B cell (primary cell): ENCODE measurements at regions not wholly inside any gene's neighbourhood (a gene's known extent, or its start where the extent isn't known, plus 50 kb on each side); places are given as distances from the start of the nearest gene placed in this dataset.

Source experiments
- ATAC-seq: fragments of 200-7000 bp; cut with Tn5 transposase; one replicate; pipeline ENCODE4 v1.10.0; 2021; ENCODE audit warnings: low read depth, mild to moderate bottlenecking, moderate number of reproducible peaks, moderate library complexity
- CTCF ChIA-PET: fragments of 350-600 bp; sonication (Branson Sonifier 250); formaldehyde crosslinking; loops from one replicate; lab custom pipeline; 2021; ENCODE audit warnings: antibody characterized with exemption, inconsistent platforms; lab: Charles Lee
- POLR2A ChIA-PET: fragments of 350-600 bp; sonication (Branson Sonifier 250); formaldehyde crosslinking; loops from one replicate; lab custom pipeline; 2021; ENCODE audit warnings: antibody characterized with exemption; lab: Charles Lee
- DNase-seq: peaks from one replicate; pipeline ENCODE4 v3.0.0; 2013
- H2AFZ ChIP-seq: 2 replicates; pipeline ENCODE4 v1.6.1; 2012; ENCODE audit warnings: mild to moderate bottlenecking, low read depth, low read length; ENCODE audit not compliant: insufficient read depth, poor library complexity, severe bottlenecking
- H3K27ac ChIP-seq, 2 donors: 1 replicate in 1 of 2; 2 replicates in 1 of 2; pipeline ENCODE4 v1.5.1; 2012 to 2013; ENCODE audit warnings: low read length in 2 of 2, mild to moderate bottlenecking in 2 of 2, moderate library complexity in 1 of 2
- H3K27me3 ChIP-seq, 4 experiments: fragments of 200-600 bp in 1 of 4; sonication (generic) in 1 of 4; replicated peaks in 1 of 4; 1 replicate in 2 of 4; 2 replicates in 2 of 4; pipeline versions ENCODE4 v1.6.1 to v1.7.0; 2013 to 2016; ENCODE audit warnings: low read length in 3 of 4, mild to moderate bottlenecking in 2 of 4, mixed read lengths in 1 of 4, moderate library complexity in 1 of 4; ENCODE audit not compliant: insufficient read depth in 4 of 4, control insufficient read depth in 3 of 4; ENCODE audit errors: control extremely low read depth in 1 of 4
- H3K36me3 ChIP-seq, 2 experiments: replicated peaks in 1 of 2; 1 replicate in 1 of 2; 2 replicates in 1 of 2; pipeline versions ENCODE4 v1.6.1 to v1.7.1; 2013; ENCODE audit warnings: low read length in 1 of 2; ENCODE audit not compliant: insufficient read depth in 2 of 2, control insufficient read depth in 1 of 2; ENCODE audit errors: control extremely low read depth in 1 of 2, extremely low read depth in 1 of 2
- H3K4me1 ChIP-seq, 2 donors: fragments of 200-600 bp in 1 of 2; sonication (generic) in 1 of 2; 1 replicate in 1 of 2; 2 replicates in 1 of 2; pipeline versions ENCODE4 v1.5.1 to v1.6.1; 2013 to 2017; ENCODE audit warnings: low read length in 2 of 2; ENCODE audit not compliant: control insufficient read depth in 2 of 2, insufficient read depth in 2 of 2
- H3K4me2 ChIP-seq: replicated peaks from 2 replicates; pipeline ENCODE3; 2012; ENCODE audit warnings: mild to moderate bottlenecking, low read depth, low read length; ENCODE audit not compliant: poor library complexity, severe bottlenecking
- H3K4me3 ChIP-seq, 5 experiments: fragments of 200-600 bp in 1 of 5; sonication (generic) in 1 of 5; 1 replicate in 3 of 5; 2 replicates in 2 of 5; pipeline versions ENCODE4 v1.5.1 to v1.7.0; 2011 to 2016; ENCODE audit warnings: low read length in 4 of 5, mild to moderate bottlenecking in 4 of 5, low read depth in 2 of 5, control low read depth in 1 of 5, moderate library complexity in 1 of 5; ENCODE audit not compliant: insufficient read depth in 1 of 5; ENCODE audit errors: control extremely low read depth in 1 of 5, extremely low read depth in 1 of 5
- H3K79me2 ChIP-seq: fragments of 200-600 bp; sonication (generic); one replicate; pipeline ENCODE4 v1.6.0; 2016; ENCODE audit warnings: low read length; ENCODE audit not compliant: control insufficient read depth, insufficient read depth
- H3K9ac ChIP-seq: fragments of 200-600 bp; sonication (generic); 2 replicates; pipeline ENCODE4 v1.6.1; 2017; ENCODE audit warnings: mild to moderate bottlenecking, low read length, moderate library complexity
- H3K9me3 ChIP-seq, 3 donors: one replicate each; pipeline versions ENCODE4 v1.6.1 to v1.7.1; 2013; ENCODE audit warnings: low read length in 2 of 3; ENCODE audit not compliant: control insufficient read depth in 2 of 3, insufficient read depth in 1 of 3; ENCODE audit errors: control extremely low read depth in 1 of 3
- H4K20me1 ChIP-seq: 2 replicates; pipeline ENCODE4 v1.6.0; 2012; ENCODE audit warnings: mild to moderate bottlenecking, low read length; ENCODE audit not compliant: insufficient read depth, control insufficient read depth, poor library complexity, severe bottlenecking
- H3K27ac Mint-ChIP-seq: one replicate; pipeline ENCODE4 v1.8.0; 2021; ENCODE audit warnings: mixed read lengths
- H3K27me3 Mint-ChIP-seq: one replicate; pipeline ENCODE4 v1.8.0; 2021; ENCODE audit warnings: mixed read lengths
- H3K4me1 Mint-ChIP-seq: one replicate; pipeline ENCODE4 v1.8.0; 2021; ENCODE audit warnings: mixed read lengths
- H3K4me3 Mint-ChIP-seq: one replicate; pipeline ENCODE4 v1.8.0; 2021; ENCODE audit warnings: mixed read lengths
- H3K9me3 Mint-ChIP-seq: one replicate; pipeline ENCODE4 v1.8.0; 2022; ENCODE audit warnings: mixed read lengths; ENCODE audit not compliant: insufficient read depth
- CTCF ChIP-seq: fragments of 200-600 bp; IDR thresholded peaks from one replicate; pipeline ENCODE4 v1.8.0; 2022; ENCODE audit warnings: antibody characterized with exemption, mild to moderate bottlenecking
- EZH2 ChIP-seq: IDR thresholded peaks from 2 replicates; pipeline ENCODE4 v1.6.1; 2012; ENCODE audit warnings: borderline replicate concordance, low read depth, mild to moderate bottlenecking, moderate library complexity, low read length; ENCODE audit not compliant: insufficient read depth, poor library complexity, severe bottlenecking
- WGBS: methylation state at CpG from one replicate; pipeline ENCODE4 v1.1.5; 2013; ENCODE audit warnings: missing lambda C conversion rate; ENCODE audit not compliant: insufficient coverage; 5-methylcytosine and 5-hydroxymethylcytosine counted together
- intact Hi-C: fragments of 100-400 bp; cut with micrococcal nuclease; formaldehyde crosslinking; loops from one replicate; pipeline ENCODE4 v1.10.0; 2022

DNA sequence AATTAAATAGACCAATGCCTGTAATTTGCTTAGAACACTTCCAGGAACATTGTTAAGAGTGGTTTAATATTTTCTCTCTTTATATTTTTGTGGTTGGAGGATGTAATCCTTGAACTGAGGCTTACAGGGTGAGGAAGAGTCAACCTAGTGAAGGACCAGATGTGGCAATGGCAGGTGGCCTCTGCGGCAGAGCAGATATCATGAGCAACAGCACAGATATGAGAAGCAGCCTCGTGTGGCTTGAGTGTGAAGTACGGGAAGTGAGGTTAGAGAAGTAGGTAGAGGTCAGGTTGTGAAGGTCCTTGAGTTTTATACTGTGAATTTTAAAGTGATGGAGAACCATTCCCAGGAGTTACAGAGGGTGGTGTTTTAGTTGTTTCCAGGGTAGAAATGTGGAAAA lies 417.6 kb upstream of the SUCLG2 start:
- no peak overlapping the region for H3K4me3 Mint-ChIP-seq
- H4K20me1 ChIP-seq, result no peaks in the 10 kb centered on the region
- H3K27ac ChIP-seq, result no peak overlapping the region
- 73% methylated on average over 3 of the region's 3 CpGs for whole genome bisulfite sequencing
- peaks cover 8% of the 10 kb centered on the region for H3K9me3 Mint-ChIP-seq
- ATAC-seq (no peak), DNase-seq (no peak)
- no peaks in the 10 kb centered on the region for H3K27me3 Mint-ChIP-seq
- no peak overlapping the region for H3K9ac ChIP-seq
- ChIA-PET POLR2A (no interaction called here), CTCF (no interaction called here)
- H3K4me2 ChIP-seq, result no peak overlapping the region
- H2AFZ ChIP-seq, result no peak overlapping the region
- no peak overlapping the region for H3K4me3 ChIP-seq
- no peaks in the 10 kb centered on the region for H3K4me1 ChIP-seq
- intact Hi-C loops, result no loop called here
- no peaks in the 10 kb centered on the region for H3K4me1 Mint-ChIP-seq
- peaks cover 0 to 14% (median 1%) of the 10 kb centered on the region in 3 donors for H3K9me3 ChIP-seq
- H3K79me2 ChIP-seq, result no peaks in the 10 kb centered on the region
- H3K27me3 ChIP-seq, result no peaks in the 10 kb centered on the region
- no peak for TF ChIP-seq EZH2
- H3K36me3 ChIP-seq, result no peaks in the 10 kb centered on the region
- no peak overlapping the region for H3K27ac Mint-ChIP-seq

DNA sequence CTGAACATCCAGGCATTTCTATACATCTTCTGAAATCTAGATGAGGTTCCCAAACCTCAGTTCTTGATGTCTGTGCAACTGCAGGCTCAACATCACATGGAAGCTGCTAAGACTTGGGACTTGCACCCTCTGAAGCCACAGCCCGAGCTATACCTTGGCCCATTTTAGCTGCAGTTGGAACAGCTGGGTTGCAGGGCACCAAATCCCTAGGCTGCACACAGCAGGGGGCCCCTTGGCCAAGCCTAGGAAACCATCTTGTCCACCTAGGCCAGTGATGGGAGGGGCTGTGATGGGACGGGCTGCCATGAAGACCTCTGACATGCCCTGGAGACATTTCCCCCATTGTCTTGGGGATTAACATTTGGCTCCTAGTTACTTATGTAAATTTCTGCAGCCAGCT lies 415.8 kb upstream of the SUCLG2 start:
- no peaks in the 10 kb centered on the region for H3K79me2 ChIP-seq
- Mint-ChIP-seq H3K27ac (no peak overlapping the region), H3K9me3 (peaks cover 8% of the 10 kb centered on the region), H3K4me3 (no peak overlapping the region), H3K27me3 (no peaks in the 10 kb centered on the region), H3K4me1 (no peaks in the 10 kb centered on the region)
- no peak for TF ChIP-seq EZH2
- TF ChIP-seq CTCF, result no peak
- CTCF ChIA-PET, result no interaction called here
- no peak overlapping the region for H2AFZ ChIP-seq
- no peak overlapping the region for H3K27ac ChIP-seq
- H3K9me3 ChIP-seq, result peaks cover 0 to 11% (median 0%) of the 10 kb centered on the region in 3 donors
- H3K4me1 ChIP-seq, result no peaks in the 10 kb centered on the region
- H3K4me2 ChIP-seq, result no peak overlapping the region
- WGBS, result 90% methylated on average over 2 of the region's 2 CpGs
- ATAC-seq (no peak), DNase-seq (no peak)
- H3K36me3 ChIP-seq, result no peaks in the 10 kb centered on the region
- no peak overlapping the region for H3K4me3 ChIP-seq
- intact Hi-C loops, result no loop called here
- no peak overlapping the region for H3K9ac ChIP-seq
- no peaks in the 10 kb centered on the region for H3K27me3 ChIP-seq
- POLR2A ChIA-PET, result no interaction called here
- H4K20me1 ChIP-seq, result no peaks in the 10 kb centered on the region
